DMS53 treated with DMSO at 0.1 percent for 48 hours (cell line): ENCODE measurements at regions not wholly inside any gene's neighbourhood (a gene's known extent, or its start where the extent isn't known, plus 50 kb on each side); places are given as distances from the start of the nearest gene placed in this dataset.
"Not testable (repeated sequence)": the region's sequence is repeated elsewhere in the genome, so short reads cannot be mapped to it uniquely, and the experiment has no call there.

Experiments
- DNase-seq: peaks from one replicate; lab custom pipeline; 2025; ENCODE audit not compliant: unreplicated experiment; lab: John Stamatoyannopoulos, UW

DNA sequence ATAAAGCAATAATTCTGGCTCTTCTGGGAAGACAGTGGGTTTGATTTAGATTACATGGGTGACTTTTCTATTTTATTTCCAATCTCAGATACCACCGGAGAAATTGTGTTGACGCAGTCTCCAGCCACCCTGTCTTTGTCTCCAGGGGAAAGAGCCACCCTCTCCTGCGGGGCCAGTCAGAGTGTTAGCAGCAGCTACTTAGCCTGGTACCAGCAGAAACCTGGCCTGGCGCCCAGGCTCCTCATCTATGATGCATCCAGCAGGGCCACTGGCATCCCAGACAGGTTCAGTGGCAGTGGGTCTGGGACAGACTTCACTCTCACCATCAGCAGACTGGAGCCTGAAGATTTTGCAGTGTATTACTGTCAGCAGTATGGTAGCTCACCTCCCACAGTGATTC, 1347.6 kb downstream of the RPIA start:
- not testable (repeated sequence) for DNase-seq

DNA sequence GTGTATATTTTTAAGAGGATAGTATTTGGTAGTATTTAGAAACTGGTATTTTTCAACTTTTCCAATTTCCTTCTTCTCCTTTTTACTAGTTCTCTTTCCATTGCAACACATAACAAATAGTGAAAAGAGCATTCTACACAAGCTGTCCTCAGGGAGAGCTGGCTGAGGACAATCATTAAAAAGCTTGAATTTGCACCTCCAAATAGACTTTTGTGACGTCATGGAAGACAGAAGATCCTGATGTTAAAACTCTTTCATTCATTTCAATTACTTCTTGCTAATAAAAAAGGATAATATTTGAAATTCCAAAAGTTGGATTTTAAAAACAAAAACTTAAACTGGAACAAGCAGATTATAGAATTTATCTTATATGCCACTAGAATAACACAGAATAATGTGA, 1356.3 kb downstream of the RPIA start:
- DNase-seq = not testable (repeated sequence)

DNA sequence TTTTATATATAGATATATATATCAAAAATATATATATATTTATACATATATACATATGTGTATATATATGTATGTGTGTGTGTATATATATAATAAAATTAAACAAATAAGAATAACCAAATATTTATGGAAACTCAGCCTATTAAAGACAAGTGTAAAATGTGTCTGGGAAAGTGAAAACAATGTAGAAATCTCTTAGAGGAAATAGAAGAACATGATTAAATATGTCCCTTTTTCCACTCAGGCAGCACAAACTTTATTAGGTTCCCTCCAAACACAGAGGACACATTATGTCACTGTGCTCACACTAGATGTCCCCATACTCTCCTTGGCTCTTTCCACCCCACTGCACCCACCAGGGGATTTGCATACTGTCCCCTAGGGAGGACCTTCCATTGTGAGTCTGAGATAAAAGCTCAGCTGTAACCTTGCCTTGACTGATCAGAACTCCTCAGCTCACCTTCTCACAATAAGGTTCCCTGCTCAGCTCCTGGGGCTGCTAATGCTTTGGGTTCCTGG, 1360.7 kb downstream of the RPIA start:
- DNase-seq = not testable (repeated sequence)

DNA sequence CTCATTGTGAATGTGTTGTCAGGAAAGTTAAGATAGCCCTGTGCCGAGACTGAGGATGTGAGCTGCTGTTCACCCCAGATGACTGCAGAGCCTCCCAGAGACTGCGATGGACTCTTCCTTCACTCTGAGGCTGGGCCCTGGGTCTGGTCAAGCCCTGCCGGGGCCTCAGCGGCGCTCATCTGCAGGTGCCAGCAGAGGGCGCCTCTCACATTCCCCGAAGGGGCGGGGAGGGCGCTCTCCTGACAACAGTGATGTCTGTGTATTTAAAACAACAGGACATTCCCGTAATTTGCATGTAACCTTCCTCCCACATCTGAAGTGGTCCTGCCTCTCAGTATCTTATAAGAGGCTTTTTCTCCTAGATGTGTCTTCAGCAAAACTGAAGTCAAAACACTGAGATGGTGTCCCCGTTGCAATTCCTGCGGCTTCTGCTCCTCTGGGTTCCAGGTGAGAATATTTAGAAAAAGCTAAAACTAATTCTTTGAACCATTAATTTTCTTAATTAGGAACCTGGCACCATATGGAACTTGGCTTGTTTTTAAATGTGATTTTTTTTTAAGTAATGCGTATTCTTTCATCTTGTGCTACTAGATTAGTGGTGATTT, 1377.9 kb downstream of the RPIA start:
- peak; percentile 8 for DNase-seq

DNA sequence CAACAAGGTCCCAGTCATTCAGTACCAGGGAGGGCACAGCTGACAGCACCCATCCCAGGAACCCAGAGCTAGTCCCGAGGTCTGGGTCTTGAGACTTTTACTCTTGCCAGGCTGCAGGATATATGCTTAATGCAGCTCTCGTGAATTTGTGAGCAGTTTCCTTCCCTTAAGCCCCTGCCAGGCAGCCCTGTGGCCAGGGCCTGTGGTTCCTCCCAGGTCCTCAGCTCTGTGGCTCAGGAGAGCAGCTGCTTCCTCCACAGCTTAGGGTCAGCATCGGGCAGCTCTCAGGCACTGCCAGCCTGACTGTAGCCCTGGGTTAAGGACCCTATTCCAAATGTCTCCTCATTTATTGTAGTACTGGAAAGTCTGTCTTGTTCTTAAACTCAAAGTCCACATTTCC, 1384.8 kb downstream of the RPIA start:
- DNase-seq = no peak

DNA sequence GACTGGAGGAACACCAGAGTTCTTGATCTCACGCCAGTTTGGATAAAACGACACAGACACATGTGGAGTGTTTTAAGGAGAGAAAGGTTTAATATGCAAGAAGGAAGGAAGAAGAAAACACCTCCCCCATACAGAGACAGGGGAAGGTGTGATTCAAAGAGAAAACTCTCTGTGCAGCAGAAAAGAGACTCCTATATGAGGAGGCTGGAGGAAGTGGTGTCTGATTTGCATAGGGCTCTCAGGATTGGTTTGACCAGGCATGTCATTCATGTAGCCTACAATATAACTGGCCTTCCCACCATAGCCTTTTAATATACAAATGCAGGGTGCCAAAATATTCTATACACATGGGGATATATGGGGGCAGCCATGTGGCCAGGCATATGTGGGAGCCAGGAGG, 1386.5 kb downstream of the RPIA start:
- DNase-seq = no peak

DNA sequence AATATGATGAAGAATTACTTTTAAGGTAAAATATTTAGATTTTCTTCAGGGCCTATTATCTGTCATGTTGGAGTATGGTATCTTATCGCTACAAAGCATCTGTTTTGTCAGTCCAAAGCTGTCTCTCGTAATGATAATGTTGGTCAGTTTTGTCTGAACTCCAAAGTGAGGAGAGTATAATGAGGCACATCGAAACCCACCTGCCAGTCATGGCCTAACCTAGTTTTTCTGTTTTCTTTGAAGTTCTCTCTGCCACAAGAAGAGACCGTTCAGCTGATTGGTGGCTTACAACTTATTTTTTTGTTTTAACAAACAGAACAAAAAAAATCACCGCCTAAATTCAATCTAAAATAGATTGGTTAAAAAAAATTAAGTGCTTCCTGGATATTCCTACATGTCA, 1387.9 kb downstream of the RPIA start:
- DNase-seq = no peak

DNA sequence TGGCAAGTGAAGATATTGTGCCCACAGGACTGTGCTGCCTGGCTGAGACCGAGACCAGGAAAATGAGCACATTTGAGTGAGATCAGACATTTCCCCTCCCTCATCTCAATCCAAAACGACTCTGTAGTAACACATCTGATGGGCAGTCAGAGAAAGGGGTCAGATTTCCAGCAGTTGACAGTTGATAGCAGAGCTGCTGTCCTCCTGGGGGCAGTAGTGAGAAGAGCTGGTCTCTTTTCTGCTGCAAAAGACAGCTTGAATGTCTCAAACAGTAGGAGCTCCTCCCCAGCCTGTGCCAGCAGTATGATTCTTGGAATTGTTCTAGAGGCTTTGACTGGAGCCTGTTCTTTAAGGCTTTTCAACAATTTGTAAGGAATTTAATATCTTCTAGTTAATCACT, 1396.3 kb downstream of the RPIA start:
- DNase-seq = not testable (repeated sequence)

DNA sequence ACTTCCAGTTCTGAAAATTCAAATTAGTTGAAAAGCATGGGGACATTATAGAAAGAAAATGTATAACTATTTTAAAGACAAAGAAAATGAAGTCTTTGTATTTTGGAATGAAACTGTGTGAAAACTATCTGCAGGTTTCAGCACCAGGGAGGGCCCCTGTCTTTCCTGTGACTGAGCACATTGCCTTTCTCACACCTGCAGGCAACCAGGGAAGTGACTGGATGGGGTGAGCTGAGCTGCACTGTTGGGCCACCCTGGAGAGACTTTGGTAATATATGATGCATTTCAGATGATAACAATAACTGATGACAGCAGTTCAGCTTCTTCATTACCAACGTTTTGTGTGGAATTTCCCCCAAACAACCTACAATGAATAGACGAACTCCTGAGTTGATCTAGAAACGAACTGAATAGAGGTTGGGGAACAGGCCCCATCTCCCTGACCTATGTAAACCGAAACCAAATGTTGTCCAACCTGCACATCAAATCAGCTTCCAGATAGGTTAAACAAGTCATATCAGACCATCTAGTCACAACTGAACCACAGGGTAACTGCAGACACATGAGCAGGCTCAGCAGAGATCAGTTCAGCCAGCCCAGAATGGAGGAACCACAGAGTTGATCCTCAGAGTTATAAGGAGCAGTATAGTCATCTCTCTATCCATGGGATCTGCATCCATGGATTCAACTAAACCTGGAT, 1402.2 kb downstream of the RPIA start:
- not testable (repeated sequence) for DNase-seq

DNA sequence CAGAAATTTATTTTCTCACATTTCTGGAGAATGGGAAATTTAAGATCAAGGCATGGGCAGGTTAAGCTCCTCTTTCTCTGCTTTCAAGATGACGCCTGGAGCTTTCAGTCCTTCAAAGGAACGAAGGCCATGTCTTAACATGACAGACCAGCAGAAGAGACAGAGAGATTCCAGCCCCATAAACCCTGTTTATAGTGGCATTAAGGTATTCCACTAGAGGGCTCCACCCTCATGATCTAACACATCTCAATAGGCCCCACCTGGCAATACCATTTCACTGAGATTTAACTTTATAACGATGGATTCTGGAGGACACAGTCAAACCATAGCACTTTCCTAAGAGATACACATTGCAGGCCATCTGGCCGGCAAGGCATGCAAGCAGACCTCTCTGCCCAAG, 1406.1 kb downstream of the RPIA start:
- DNase-seq = not testable (repeated sequence)

DNA sequence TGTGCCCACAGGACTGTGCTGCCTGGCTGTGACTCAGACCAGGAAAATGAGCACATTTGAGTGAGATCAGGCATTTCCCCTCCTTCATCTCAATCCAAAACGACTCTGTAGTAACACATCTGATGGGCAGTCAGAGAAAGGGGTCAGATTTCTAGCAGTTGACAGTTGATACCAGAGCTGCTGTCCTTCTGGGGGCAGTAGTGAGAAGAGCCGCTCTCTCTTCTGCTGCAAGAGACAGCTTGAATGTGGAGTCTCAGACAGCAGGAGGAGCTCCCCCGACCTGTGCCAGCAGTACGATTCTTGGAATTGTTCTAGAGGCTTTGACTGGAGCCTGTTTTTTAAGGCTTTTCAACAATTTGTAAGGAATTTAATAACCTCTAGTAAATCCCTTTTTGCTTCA, 1413.7 kb downstream of the RPIA start:
- DNase-seq = not testable (repeated sequence)

DNA sequence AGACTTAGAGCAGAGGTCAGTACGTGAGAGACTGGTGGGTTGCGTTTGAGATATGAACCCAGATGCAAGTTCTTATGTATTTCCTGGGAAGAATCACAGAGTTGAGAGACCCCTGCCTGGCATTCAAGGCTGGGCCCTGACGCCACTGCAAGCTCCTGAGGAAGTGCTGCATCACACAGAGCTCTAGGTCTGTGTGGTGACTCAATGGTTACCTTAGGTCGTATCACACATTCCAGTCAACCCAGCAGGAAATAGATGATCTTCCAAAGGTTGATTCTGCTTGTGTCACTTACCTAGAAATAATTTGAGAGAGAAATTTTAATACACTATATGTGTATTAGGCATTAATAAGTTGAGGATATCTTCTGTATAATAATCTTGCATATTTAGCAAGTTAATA, 1431.9 kb downstream of the RPIA start:
- DNase-seq = not testable (repeated sequence)

DNA sequence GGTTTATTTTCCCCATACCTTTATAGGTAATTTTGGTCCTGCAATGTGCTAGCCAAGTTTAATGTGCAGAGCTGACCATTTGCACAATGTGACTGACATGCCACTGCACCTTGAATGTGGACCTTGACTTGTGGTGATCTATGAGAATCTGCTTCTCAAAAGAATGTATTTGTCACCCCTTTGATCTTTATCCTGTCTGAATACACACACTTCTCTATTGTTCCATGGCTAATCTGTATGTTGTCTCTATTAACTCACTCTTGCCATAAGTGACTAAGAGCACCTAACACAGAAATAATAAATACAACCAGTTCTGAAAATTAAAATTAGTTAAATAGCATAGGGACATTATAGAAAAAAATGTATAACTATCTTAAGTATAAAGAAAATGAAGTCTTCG, 1447.6 kb downstream of the RPIA start:
- not testable (repeated sequence) for DNase-seq

DNA sequence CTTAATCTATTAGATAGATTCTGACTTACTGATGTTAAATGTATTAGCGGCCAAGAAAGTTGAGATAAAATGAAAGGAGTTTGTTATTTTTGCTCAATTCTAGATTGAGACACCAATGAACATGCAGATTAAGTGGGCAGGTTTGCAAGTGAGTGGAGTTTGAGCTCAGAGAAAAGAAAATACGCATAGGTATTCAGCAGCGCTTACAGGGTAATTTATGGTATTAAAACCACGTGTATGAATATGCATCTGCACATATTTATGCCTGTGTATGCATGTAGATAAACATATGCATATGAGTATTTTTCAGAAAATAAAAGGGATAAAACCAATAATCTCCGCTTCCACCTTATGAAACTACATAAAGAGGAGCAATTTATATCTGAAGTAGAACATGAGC, 1450.1 kb downstream of the RPIA start:
- not testable (repeated sequence) for DNase-seq

DNA sequence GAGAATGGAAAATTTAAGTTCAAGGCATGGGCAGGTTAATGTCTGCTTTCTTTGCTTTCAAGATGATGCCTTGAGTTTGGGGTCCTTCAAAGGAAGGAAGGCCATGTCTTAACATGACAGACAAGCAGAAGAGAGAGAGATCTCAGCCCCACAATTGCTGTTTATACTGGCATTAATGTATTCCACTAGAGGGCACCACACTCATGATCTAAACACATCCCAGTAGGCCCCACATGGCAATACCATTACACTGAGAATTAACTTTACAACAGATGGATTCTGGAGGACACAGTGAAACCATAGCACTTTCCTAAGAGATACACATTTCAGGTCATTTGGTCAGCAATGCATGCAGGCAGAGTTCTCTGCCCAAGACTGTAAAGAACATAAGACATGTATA, 1460.3 kb downstream of the RPIA start:
- not testable (repeated sequence) for DNase-seq

DNA sequence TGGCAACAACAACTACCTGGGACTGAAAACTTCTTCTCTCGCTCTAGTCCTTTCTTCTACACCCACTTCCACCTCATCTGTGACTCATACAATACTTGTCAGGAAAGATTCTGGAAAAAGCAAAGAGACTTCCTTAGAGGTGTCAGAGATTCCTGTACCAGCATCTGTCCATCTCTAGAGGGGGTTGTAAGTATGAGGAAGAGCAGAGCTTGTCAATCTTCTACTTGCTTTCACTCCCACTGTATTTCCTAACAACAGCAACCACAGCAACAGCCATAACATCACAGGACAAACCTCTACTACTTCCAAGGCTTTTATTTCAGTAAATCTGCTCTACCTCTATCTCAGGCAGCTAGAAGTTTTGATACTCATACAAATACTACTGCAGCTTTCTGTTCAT, 1479.5 kb downstream of the RPIA start:
- DNase-seq = not testable (repeated sequence)

DNA sequence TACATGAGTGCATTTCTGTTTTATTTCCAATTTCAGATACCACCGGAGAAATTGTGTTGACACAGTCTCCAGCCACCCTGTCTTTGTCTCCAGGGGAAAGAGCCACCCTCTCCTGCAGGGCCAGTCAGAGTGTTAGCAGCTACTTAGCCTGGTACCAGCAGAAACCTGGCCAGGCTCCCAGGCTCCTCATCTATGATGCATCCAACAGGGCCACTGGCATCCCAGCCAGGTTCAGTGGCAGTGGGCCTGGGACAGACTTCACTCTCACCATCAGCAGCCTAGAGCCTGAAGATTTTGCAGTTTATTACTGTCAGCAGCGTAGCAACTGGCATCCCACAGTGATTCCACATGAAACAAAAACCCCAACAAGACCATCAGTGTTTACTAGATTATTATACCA, 1481.6 kb downstream of the RPIA start:
- not testable (repeated sequence) for DNase-seq

DNA sequence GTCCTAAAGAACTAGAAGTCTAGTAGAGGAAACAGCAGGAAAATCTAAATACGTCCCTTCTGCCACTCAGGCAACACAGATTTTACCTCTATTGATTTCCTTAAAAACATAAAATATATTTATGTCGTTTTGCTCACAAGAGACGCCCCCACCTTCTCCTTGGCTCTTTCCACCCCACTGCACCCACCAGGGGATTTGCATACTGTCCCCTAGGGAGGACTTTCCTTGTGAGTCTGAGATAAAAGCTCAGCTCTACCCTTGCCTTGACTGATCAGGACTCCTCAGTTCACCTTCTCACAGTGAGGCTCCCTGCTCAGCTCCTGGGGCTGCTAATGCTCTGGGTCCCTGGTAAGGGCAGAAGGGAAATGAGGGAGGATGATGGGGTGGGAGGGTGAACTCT, 1488.1 kb downstream of the RPIA start:
- not testable (repeated sequence) for DNase-seq

DNA sequence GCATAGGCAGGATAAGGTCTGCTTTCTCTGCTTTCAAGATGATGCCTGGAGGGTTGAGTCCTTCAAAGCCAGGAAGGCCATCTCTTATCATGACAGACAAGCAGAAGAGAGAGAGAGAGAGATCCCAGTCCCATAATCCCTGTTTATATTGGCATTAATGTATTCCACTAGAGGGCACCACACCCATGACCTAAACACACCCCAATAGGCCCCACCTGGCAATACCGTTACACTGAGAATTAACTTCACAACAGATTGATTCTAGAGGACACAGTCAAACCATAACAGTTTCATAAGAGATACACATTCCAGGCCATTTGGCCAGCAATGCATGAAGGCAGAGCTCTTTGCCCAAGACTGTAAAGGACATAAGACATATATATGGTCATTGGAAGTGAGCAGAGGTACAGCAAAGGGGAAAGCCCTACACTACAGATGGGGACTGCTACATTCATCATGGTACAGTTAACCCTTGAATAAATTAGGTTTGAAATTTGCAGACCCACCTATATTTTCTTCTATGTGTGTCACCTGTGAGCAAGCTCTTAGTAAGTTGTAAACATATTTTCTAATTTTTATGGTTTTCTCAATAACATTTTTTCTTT, 1516.1 kb downstream of the RPIA start:
- no peak for DNase-seq

DNA sequence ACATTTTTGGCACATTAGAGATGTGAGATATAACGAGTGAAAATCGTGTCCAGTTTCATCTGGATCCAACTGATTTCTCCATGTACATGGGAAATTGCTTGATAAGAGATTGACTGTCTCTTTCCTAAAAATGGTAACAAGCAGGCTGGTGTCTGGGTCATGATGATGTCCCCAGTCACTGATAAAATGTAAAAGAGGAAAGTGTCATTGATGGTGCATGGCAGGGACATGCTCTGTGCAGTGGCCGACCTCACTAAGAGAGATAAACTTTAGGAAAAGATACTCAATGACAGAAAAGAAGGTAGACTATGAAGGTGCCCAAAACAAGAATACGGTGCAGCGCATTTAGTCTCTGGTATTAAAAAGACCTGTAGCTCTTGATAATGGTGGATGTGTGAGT, 1517.5 kb downstream of the RPIA start:
- no peak for DNase-seq

DNA sequence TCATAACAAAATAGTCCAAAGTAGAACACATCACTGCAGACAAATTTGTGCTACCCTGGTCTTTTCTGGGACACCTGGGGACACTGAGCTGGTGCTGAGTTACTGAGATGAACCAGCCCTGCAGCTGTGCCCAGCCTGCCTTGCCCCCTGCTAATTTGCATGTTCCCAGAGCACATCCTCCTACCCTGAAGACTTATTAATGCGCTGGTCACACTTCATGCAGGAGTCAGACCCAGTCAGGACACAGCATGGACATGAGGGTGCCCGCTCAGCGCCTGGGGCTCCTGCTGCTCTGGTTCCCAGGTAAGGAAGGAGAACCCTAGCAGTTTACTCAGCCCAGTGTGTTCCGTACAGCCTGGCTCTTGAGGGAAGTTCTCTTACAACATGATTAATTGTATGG, 1518.3 kb downstream of the RPIA start:
- DNase-seq = no peak

DNA sequence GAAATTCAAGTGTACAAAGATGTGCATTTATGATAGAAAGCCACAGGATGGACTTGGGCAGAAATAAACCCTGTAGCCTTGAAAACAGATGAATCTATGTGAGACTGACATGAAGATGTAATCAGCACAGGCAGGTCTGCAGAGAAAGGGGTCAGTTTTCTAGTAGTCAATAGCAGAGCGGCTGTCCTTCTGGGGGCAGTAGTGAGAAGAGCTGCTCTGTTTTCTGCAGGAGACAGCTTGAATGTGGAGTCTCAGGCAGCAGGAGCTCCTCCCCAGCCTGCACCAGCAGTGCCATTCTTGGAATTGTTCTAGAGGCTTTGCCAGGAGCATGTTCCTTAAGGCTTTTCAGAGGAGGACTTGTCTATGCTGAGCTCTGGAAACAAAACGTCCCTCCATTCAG, 1524.4 kb downstream of the RPIA start:
- not testable (repeated sequence) for DNase-seq
